HG03521 (cell line): ENCODE measurements at regions not wholly inside any gene's neighbourhood (a gene's known extent, or its start where the extent isn't known, plus 50 kb on each side); places are given as distances from the start of the nearest gene placed in this dataset.

ENCODE experiments used
- ATAC-seq: cut with Tn5 transposase; IDR thresholded peaks from one replicate; pipeline ENCODE4 v1.9.1; 2021; ENCODE audit warnings: mild to moderate bottlenecking, moderate library complexity; ENCODE audit not compliant: unreplicated experiment

DNA sequence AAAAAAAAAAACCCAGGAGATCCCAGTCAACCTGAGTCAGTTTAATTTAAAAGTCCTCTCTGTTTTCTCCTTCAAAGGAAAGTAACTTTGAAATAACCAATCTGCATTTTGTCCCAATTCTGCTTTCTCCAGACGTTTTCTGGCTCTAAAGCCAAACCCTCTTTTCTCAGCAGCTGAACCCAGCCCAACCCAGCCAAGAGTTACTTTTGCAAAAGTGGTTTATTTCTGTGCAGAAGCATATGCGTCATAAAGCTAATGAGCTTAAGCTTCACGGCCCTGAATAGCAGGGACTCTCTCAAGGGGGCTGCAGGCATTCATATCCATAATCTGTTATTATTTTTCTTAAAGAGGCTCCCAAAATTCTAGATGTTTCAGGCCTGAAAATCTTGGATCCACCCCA, 176.6 kb downstream of the GALC start:
- no peak for ATAC-seq

DNA sequence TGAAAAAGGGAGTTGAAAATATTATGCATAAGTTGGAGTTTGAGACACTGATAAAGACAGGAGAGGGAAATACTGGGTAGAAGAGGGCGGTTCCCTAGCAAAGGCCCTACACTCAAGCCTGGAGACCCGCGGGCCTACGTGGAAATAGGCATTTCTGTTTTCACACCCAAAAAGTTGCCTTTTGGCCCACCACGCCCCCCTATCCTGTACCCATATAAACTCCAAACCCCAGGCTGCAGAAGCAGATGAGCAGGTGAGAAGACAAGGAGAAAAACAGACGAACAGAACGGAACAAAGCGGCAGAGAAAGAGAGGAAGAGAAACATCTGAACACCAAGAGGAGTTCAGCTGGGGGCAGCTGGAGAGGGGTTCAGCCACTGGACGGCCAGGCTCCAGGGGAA, 177.9 kb downstream of the GALC start:
- ATAC-seq: no peak

DNA sequence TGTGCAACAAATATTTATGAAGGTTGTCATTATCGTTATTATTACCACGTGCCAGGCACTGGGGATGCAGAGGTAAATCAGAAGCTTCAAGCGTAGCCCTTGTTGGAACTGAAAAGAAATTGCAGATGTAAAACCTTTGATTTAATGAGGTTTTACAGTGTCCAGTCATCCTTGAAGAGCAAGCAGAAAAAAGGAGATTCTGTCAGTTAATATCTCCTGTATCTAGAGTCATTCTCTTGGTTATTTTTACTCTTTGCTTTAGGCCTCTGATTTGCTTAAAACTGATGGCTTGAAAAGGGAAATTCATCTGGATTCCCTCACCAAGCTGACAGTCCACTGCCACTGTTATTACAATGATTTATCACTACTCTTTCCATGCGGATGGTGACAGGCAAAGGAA, 179.3 kb downstream of the GALC start:
- ATAC-seq: no peak

DNA sequence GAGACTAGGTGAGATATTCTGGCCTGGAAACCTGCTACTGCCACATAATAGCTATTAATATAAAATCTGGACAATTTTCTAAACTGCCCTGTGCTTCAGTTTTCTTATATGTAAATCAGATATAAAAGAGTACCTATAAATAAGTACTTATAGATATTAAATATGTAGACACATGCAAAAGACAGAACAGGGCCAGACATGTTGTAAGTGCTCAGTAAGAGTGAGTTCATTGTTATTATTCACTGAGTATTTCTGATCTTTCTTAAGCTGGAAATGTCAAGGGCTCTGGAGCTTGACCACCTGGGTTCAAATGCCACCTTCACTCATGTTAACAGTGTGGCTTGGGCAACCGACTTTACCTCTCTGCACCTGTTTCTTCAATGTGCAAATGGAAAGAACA, 179.8 kb downstream of the GALC start:
- ATAC-seq: no peak

DNA sequence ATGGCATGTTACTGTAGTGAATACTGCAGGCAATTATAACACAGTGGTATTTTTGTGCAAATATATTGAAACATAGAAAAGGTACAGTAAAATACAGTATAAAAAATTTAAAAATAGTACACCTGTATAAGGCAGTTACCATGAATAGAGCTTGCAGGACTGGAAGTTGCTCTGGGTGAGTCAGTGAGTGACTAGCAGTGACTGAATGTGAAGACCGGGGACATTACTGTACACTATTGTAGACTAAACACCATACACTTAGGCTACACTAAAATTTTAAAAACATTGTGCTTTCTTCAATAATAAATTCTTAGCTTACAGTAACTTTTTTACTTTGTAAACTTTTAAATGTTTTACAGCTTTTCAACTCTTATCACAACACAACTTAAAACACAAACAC, 181.7 kb downstream of the GALC start:
- ATAC-seq: no peak

DNA sequence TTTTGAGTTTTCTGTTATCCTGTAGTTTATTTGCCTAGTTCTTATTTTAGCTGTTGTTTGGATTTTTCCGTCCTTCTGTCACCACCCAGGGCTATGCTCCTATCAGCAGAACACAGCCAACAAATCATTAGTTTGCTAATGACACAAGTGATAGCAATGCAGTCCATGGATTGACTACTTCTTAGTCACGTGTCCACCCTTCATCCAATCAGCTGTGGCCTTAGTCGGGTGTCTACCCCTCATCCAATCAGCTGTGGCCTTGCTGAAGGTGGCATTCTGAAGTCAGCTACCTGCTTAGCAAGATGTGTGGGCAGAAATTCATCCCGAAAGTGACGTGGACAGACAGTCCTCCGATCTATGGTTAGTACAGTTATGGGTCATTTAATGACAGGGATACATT, 182.3 kb downstream of the GALC start:
- no peak for ATAC-seq

DNA sequence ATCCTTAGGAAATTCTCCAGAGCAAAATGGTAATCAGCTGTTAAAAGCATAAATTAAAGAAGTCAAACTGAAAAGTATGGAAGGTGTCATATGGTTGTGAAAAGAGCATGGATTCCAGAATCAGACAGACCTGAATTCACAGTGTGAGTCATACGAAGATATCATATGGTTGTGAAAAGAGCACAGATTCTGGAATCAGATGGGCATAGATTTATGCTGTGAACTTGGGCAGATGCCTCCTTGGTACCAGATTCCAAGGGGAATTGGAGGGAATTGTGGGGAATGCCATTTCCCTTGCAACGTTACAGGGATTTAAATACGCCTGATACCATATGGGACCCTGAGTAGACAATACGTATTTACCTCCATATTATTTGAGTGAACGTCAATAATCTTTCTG, 183.7 kb downstream of the GALC start:
- ATAC-seq: no peak

DNA sequence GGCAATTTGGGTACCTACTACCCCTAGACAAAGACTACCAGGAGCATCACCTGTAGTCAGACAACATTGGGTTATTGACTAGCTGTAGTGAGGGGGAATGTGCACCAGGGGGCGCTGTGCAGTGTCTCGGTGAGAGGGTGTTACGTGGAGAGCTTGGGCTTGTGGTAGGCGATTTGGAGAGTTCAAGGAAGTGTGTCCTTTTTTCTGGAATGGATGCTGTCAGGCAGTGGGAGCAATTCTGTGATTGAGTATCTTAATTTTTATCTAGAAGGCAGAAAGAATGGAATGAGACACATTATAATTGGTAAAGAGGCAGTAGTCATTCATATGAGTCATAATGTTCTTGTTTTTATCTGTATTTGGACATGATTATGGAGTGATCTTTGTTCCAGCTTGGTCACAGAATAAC, 187.7 kb downstream of the GALC start:
- peak; percentile 71 for ATAC-seq

DNA sequence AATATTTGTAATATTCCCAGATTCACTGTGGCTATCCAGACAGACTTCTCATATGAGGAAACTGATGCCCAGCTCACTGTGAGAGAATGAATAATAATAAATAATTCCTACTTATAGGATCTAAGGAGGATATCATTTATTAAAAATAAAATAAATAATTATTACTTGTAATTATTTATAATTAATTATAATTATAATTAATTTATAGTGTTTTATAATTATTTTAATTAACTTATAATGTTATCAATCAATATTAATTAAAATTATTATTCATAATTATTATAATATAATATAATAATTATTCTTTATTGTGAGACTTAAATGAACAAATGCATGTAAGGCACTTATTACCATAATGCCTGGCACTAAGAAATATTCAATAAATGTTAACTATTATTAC, 192.8 kb downstream of the GALC start:
- ATAC-seq: no peak

DNA sequence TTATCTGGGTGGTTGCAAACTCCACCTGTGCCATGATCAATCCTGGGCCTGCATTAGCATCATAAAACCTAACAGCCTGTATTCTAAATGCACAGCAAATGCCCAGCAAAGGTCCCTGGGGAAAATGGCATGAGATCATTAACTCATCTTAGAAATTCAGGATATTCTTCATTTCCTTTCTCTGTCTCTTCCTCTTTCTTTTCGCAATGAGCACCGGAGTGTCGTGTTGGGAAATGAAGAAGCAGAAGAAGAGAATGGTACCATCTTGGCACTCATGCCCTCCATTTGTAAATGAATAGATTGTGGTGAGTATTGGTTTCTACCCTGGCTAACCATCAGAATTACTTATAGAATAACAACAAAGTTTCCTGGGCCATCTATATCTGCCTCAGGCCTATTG, 193.6 kb downstream of the GALC start:
- no peak for ATAC-seq

DNA sequence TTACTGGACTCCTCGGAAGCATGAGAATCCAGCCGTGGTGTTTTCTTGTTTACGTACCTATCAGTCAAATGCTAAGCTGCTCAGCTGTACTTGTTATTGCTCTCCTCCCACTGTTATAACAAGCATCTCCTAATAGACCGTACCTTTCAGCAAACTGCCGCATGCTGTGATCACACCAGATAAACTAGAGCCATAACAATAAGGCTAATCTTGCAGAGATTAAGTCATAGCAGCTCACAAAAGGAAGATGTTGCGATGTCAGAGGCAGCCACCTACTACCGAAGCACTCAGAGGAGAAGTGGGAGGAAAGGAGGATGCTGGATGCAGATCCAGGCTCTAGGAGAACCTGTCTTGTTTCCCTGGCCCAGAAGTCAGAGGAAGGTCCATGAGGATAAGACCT, 196.0 kb downstream of the GALC start:
- no peak for ATAC-seq

DNA sequence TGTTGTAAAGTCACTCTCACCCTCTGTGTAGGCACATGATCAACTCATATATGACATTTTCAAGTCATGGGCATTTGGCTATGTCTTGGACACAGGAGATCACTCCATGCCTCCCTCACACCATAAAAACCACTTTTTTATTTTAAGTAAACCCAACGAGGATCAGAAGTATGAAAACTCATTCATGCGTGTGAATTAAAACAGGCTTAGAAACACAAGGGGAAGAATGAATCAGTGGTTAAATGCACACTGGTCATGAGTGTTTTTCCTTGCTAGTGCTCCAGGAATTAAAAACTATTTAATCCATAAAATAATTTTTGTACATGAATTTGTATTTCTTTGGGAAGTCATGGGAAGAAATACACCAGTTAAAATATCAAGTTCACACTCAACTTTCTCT, 198.4 kb downstream of the GALC start:
- ATAC-seq: no peak

DNA sequence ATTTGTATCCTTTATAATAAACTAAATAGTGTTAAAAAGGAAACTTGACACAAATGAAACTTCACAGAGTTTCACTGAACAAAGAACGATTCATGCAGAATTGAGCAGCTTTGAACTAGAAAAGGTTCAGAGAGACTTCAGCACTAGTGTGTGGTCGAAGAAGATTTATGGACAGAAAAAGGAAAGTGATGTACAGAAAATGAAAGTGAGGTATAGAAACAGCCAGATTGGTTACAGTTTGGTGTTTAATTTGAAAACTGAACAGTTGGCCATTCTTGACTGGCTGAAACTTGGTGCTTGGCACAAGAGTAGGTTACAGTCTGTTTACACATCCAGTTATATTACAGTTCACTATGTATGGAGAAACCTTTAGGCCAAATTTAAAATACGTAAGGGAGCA, 207.1 kb downstream of the GALC start:
- ATAC-seq: no peak

DNA sequence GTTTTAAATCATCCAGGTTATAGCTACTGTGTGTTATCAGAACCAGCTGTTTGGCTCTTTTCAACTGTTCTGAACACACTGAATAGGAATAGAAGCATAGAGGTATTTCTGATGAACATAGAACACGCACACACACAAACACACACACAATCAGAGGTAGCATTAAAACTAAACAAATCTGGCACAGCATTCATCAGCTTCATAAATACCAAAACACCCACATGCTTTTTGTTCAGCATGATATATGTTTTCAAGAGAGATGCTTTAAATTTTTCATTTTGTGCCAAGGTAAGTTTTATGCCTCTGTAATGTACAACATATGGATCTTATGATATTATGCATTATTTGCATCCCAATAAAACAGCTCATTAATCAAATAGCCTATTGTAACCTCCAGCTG, 208.6 kb downstream of the GALC start:
- ATAC-seq: no peak

DNA sequence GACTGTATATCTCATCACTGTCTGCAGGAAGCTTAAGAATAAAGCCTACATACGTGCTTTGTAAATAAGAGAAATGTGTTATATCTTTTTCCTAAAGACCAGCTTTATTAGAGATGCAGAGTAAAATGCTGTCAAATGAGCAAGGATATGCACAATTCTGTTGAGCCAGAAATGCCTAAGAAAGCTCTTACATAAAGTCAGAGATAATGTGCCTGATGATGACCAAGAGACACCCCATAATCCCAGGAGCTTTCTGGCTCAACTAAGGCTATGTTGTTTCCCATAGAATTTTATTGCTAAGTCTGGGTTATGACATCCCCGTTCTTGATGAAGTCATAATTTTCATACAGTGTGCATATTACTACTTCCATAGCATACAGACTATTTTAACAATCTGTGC, 209.9 kb downstream of the GALC start:
- no peak for ATAC-seq

DNA sequence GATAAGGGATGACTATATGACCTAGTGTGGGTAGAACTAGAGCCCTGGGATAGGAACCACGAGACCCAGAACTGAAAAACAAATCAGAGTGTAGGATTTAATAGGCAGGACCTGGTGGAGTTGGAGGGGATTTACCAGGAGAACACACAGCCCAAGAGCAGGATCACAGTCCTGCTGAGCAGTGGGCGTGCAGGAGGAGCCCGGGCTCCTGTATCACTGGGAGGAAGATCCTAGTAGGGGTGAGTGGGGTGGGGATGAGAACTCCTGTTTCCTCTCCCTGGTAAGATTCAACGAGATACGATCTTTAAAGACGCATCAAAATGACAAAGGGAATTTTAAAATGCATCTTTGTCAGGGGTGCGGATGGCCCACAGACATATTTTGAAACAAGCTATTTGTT, 220.1 kb downstream of the GALC start:
- ATAC-seq: no peak

DNA sequence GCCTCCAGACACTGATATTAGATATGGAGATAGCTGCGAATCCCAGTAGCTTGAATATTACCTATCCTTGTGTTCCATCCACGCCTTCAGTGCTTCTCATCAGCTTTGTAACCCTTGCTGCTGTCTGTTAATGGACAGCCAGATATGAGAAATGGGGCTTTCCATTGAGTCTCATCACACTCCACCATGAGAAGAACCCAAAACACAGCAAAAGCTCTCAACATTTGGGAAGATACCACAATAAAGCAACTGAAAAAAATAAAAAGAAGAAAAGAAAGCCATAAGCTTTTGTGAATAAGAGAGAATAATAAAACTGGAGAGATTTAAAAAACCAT, 225.4 kb downstream of the GALC start:
- peak; percentile 72 for ATAC-seq

DNA sequence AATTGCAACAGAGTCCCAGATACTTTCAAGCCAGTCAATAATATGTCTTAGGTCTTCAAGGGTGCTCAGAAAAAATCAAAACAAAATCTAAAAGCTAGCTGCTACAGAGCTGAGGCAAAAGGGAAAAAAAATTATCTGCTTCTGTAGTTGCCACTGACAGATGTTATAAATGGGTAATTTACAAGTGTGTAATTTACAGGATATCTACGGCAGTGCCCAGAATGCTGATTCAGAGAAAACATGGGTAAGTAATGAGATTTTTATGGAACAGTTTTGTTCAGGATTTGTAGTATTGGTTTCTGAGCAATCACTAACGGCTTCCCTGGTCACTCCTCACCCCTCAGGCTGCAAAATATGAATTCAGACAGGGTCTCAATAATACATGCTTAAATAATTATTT, 234.1 kb downstream of the GALC start:
- no peak for ATAC-seq

DNA sequence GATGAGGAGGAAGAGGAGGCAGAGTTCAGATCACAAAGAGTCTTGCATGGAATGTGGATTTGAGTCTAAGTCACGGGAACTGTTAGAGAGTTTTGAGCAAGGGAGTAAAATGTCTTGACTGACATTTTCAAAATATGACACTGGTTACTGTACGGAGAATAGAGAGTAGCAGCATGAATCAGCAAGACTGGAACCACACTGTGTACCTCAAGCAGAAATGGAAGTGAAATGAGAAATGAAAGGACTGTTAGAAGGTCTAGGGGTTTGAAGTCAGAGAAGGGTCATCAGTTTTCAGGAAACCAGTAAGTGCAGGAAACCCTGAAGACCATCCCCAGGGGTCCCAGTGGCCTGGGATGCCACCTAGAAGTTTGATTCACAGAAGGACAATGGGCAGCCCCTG, 236.3 kb downstream of the GALC start:
- ATAC-seq: no peak

DNA sequence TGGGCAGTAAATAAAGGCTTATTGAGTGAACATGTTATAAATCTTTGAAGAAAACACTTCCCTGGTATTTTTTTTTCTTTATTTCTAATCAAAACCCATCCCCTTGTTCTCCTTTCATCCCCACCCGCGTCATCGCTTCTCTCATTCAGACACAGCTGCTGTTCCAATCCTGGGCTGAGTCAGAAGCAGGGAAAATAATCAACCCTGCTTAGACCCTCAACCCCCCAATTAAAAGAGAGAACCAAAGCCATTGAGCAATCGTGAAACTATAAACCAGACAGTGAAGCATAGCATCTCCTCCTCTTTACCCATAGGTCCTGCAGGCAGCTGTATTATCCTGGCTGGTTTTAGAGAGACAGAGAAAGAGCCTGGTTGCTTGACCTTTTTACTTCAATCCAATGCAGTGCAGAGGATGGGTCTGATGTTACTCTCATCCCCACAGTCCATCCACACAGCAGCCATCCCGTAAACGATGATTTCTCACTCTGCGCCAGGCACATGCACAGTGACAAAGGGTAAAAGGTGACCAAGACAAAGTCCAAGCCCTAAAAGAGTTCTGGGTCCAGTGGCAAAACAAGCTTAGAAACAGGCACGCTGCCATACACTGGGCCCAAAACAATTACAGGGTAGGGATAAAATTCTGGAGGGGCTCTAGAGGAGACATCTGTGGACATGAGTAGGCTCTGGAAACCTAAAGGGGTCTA, 238.3 kb downstream of the GALC start:
- ATAC-seq: no peak

DNA sequence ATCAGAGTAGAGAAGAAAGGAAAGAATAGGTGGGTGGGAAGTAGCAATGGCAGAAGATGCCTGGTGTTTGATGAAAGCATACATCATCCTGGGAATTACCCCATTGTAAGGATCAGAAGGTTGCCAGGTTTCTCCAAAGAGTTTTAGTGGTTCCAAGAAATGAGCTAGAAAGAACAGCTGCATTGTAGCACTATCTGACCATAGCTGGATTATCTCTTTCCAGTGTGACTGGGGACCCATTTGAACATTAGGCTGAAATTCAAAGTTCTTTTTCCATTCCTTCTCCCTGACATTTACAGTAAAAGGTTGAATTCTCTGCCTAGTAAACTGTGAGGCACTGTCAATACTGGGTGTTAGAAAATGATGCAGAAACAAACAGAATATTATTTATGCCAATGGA, 244.4 kb downstream of the GALC start:
- ATAC-seq: no peak

DNA sequence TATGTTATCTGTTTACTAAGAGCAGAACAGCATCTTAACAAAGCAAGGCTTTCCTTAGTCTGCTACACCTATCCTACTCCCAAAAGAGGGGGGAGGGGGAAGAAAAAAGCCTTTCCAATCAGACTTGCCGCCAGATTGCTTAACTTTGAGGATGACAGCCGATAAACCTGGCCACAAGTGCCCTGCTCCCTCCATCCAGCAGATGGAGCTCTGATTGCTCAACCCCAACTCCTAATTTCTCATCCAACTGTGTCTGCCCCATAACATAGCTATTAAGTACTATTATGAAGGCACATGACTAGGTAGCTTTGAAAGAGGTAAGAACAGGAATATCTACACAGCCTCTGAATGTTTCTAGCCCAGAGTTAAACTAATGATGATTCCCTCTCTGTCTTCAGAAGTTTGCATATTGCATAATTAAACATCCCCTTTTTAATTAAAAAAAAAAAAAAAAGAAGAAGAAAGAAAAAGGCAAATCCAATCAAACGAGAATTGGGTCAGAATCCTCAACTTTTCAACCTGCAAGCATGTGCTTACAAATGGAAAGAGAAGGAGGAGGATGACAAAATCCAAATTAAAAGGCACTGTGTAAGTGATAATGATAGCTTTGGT, 247.4 kb downstream of the GALC start:
- peak; percentile 68 for ATAC-seq
